Skeletal muscle satellite cell (primary cell): ENCODE measurements at regions not wholly inside any gene's neighbourhood (a gene's known extent, or its start where the extent isn't known, plus 50 kb on each side); places are given as distances from the start of the nearest gene placed in this dataset.

Source experiments
- H3K27me3 ChIP-seq: 2 replicates; pipeline ENCODE4 v1.7.0; 2013; ENCODE audit warnings: low read length; ENCODE audit not compliant: control insufficient read depth, insufficient read depth
- H3K36me3 ChIP-seq: 2 replicates; pipeline ENCODE4 v1.7.0; 2013; ENCODE audit warnings: mild to moderate bottlenecking, control low read depth, low read length; ENCODE audit not compliant: insufficient read depth
- H3K4me1 ChIP-seq: 2 replicates; pipeline ENCODE4 v1.7.0; 2013; ENCODE audit warnings: low read length; ENCODE audit not compliant: control insufficient read depth, insufficient read depth
- H3K4me2 ChIP-seq: 2 replicates; pipeline ENCODE4 v1.7.0; 2013; ENCODE audit warnings: mild to moderate bottlenecking, low read length
- H3K4me3 ChIP-seq: 2 replicates; pipeline ENCODE4 v1.7.0; 2013; ENCODE audit warnings: low read length
- H3K9ac ChIP-seq: 2 replicates; pipeline ENCODE4 v1.7.0; 2013; ENCODE audit warnings: mild to moderate bottlenecking, low read depth, low read length, moderate library complexity
- H3K9me3 ChIP-seq: replicated peaks from 2 replicates; pipeline ENCODE4 v1.7.0; 2013; ENCODE audit warnings: mild to moderate bottlenecking, control low read depth, low read length

DNA sequence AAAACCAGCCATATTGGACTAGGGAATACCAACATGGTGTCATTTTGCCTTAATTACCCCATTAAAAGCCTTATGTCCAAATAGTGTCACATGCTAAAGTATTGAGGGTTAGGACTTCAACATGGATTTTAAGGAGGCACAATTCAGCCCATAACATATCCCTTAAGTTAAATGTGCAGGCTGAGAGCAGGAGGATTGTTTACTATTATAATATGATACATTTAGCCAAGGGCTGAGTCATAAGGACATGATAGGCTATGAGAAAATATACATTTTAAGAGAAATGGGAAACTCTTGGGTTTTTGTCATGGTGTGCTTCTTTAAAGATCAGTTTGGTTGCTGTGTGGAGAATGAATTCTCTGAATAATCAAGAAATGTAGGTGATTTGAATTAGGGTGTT, 136.8 kb downstream of the RDH14 start:
- Histone ChIP-seq H3K4me3 (no peak overlapping the region), H3K36me3 (no peaks in the 10 kb centered on the region), H3K4me2 (no peak overlapping the region), H3K4me1 (no peaks in the 10 kb centered on the region), H3K9me3 (no peaks in the 10 kb centered on the region), H3K9ac (no peak overlapping the region), H3K27me3 (no peaks in the 10 kb centered on the region)

DNA sequence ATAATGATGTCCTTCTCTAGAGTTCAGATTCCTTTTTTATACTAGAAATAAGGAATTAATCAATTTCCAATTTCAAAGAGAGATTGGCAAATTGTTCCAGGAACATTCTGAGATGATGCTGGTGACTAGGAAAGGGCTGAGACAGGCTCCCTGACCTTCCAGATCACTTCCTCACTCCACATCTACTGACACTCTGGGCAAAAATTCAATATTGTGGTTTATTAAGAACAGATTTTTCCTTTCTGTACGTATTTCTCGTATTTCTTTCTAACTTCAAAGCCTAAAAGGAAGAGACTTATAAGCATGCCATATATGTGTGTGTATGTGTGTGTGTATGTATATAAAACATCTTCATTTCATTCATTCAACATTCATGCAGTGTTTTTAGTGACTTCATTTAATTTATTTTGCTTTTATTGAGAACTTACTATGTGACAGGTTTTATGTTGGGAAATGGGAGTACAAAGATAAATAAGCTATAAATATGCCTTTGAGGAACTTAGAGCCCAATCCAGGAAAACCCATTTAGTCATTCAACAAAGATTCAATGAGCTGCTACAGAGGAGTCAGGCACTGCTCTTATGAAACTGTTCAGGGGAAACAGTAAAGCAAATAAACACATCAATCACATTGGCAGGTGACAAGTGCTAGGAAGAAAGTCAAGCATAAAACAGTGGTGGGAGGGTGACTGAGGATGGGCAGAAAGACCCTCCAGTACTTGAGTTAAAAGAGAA, 137.9 kb downstream of the RDH14 start:
- Histone ChIP-seq H3K9me3 (no peaks in the 10 kb centered on the region), H3K4me2 (no peak overlapping the region), H3K9ac (no peak overlapping the region), H3K36me3 (no peaks in the 10 kb centered on the region), H3K4me1 (no peaks in the 10 kb centered on the region), H3K4me3 (no peak overlapping the region), H3K27me3 (no peaks in the 10 kb centered on the region)

DNA sequence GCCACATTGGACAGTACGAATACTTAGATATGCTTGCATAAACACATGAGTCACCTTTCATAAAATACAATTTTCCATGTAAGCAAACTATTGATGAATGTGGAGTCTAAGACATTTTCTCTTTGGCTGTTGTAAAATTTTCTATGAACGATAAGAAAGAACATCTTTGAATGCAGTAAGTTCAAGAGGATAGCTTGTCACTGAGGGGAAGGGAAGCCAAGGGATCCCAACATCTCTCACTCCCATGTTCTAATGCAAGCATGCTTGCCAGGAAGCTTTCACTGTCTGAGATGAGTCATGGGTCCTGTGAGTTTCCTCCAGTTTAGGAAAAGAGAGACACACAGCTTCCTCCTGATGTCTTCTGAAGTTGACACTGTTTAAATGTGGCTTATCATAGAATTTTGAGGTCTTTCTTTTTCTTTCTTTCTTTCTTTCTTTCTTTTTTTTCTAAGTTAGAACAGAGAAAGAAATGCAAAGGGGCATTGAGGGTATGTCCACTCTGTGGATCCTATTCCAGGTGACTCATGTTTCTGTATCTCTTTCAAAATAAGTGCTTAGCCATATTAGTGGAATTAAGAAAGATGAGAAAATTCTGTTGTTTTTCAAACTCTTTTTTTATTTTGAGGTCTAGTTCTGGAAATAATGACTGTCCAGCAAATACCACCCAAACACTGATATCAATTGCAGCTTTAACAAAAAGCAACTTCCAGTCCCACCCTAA, 146.6 kb downstream of the RDH14 start:
- H3K27me3 ChIP-seq = no peaks in the 10 kb centered on the region
- peak overlapping the region; percentile 73 for H3K4me2 ChIP-seq
- peak overlapping the region; percentile 26 for H3K9ac ChIP-seq
- H3K4me1 ChIP-seq = peaks cover 24% of the 10 kb centered on the region
- no peaks in the 10 kb centered on the region for H3K36me3 ChIP-seq
- no peaks in the 10 kb centered on the region for H3K9me3 ChIP-seq
- H3K4me3 ChIP-seq = peak overlapping the region; percentile 30

DNA sequence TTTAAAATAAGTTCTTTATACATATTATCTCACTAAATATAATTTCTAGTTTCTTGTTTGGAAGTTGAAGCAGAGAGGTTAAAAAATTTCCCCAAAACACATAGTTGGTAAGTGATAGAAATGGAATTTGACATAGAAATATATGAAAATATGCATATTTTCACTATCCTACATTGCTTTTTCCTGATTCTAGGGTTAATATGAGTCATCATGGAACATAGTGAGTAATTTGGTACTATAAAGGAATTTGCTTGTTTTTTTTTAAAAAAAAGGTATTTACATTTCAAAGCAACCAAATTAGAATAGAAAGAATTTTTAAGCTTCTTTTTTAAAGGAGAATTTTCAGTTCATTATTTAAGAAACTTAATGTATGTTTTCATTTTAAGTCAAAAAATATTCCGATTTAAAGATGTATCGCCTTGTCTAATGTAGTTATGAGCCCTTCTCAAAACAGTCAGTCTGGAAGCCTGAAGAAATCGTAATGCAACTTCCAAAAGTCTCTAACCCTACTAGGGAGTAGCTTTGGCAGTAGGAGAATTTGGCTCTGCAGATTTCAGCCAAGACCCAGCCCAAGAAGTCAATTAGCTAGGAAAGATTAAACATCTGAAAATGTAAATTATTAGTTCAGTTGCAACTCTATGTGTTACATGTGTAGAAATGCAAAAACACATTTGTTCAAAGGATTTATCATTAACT, 147.3 kb downstream of the RDH14 start:
- H3K9ac ChIP-seq = peak overlapping the region; percentile 26

DNA sequence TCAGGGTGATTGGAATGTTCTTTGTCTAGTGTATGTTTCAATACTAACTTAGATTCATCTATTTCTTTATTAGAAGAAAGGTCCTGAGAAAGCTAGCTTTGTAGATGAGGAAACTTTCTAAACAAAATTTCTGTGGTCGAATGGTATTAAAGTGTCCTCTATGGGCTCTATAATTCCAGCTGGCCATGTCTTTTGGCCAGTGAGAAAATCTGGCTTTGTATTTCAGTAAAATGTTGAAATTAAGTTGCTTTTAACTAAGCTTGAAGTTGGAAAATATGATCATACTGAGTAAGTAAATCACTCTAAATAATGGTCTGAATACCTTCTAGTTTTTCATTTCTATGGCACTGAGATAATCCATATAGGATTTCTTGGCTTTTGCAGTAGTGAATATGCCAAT, 148.8 kb downstream of the RDH14 start:
- H3K4me1 ChIP-seq = peaks cover 24% of the 10 kb centered on the region
- H3K27me3 ChIP-seq = no peaks in the 10 kb centered on the region
- no peaks in the 10 kb centered on the region for H3K36me3 ChIP-seq
- no peak overlapping the region for H3K9ac ChIP-seq
- H3K9me3 ChIP-seq = no peaks in the 10 kb centered on the region
- no peak overlapping the region for H3K4me2 ChIP-seq
- no peak overlapping the region for H3K4me3 ChIP-seq

More for the DNA sequence above, 147.3 kb downstream of the RDH14 start:
- Histone ChIP-seq H3K9me3 (no peaks in the 10 kb centered on the region), H3K36me3 (no peaks in the 10 kb centered on the region), H3K27me3 (no peaks in the 10 kb centered on the region), H3K4me1 (peaks cover 24% of the 10 kb centered on the region), H3K4me2 (peak overlapping the region; percentile 73), H3K4me3 (peak overlapping the region; percentile 30)

DNA sequence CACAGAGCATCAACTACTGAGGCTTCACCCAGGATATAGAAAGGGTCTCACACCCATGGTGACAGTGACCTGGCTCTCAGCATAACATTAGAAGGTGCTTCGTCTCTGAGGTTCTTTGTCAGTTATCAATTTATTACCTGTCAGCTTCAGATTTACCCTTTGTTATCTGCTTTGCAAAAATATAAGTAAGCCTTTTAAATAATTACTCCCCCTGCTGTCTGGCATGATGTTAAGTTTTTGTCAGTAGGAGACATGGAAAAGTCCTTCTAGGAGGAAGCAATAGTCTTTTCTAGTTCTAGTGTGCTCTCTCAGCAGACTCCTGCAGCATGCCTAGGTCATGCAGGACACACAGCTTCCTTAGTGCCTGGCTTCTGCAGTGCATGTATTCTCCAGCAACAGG, 149.9 kb downstream of the RDH14 start:
- Histone ChIP-seq H3K9me3 (no peaks in the 10 kb centered on the region), H3K4me1 (peaks cover 24% of the 10 kb centered on the region), H3K4me3 (no peak overlapping the region), H3K4me2 (no peak overlapping the region), H3K36me3 (no peaks in the 10 kb centered on the region), H3K27me3 (no peaks in the 10 kb centered on the region), H3K9ac (no peak overlapping the region)

DNA sequence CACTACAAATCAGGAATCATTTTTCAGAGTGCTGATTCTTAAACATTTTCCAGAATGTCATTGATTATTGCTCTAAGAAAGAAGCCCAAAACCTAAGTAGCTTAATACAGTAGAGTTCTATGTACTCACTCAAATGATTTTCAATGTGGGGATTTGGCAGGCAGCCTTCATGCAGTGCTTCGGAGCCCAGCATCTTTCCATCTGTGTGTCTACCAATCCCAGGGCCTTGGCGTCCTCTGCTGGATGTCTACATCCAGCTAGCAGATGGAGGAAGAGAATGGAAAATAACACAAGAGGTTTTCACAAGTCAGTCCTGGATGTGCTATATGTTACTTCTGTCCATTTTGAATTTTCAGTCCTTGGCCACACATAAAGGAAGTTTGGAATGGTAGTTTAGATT, 151.8 kb downstream of the RDH14 start:
- no peaks in the 10 kb centered on the region for H3K9me3 ChIP-seq
- H3K36me3 ChIP-seq = no peaks in the 10 kb centered on the region
- no peak overlapping the region for H3K9ac ChIP-seq
- no peak overlapping the region for H3K4me3 ChIP-seq
- peaks cover 13% of the 10 kb centered on the region for H3K4me1 ChIP-seq
- no peaks in the 10 kb centered on the region for H3K27me3 ChIP-seq
- H3K4me2 ChIP-seq = no peak overlapping the region

DNA sequence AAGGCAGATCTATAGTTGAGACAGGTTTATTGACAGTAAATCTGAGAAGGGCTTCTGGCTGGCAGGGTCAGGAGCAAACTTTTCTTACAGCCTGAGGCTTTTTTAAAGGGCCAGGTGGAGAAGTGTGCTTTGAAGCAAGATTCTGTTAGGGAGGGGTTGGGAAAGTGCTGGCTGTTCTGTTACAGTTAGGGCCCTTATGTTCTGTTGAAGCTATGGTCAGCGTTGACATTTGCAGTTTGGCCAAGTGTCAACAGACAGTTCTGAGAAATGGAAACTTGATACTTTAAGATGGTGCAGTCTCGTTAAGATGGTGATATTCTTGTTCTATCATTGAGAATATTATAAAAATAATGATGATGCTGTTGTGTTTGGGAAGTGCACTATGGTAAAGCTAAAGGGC, 154.2 kb downstream of the RDH14 start:
- Histone ChIP-seq H3K4me3 (no peak overlapping the region), H3K9me3 (no peaks in the 10 kb centered on the region), H3K27me3 (no peaks in the 10 kb centered on the region), H3K36me3 (no peaks in the 10 kb centered on the region), H3K4me1 (no peaks in the 10 kb centered on the region), H3K4me2 (no peak overlapping the region), H3K9ac (no peak overlapping the region)

DNA sequence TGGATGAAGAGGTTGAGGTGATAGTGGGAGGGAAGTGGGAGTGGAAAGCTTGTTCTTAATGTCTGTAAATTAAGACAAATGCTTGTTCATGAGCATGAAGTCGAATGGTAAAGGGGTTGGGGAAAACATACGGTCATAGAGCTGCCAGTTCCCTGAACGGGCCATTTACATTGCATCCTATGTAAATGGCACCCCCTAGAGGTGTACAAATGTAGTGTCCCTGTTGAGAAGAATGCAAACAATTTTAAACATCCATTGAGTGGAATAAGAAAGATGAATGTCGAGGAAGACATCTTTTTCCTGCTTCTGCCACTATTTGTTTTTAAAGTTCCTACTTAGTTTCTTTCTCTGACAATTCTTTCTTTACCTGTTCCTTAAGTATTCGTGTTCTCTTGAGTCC, 155.7 kb downstream of the RDH14 start:
- Histone ChIP-seq H3K27me3 (no peaks in the 10 kb centered on the region), H3K4me3 (no peak overlapping the region), H3K36me3 (no peaks in the 10 kb centered on the region), H3K9ac (no peak overlapping the region), H3K9me3 (no peaks in the 10 kb centered on the region), H3K4me1 (no peaks in the 10 kb centered on the region), H3K4me2 (no peak overlapping the region)

DNA sequence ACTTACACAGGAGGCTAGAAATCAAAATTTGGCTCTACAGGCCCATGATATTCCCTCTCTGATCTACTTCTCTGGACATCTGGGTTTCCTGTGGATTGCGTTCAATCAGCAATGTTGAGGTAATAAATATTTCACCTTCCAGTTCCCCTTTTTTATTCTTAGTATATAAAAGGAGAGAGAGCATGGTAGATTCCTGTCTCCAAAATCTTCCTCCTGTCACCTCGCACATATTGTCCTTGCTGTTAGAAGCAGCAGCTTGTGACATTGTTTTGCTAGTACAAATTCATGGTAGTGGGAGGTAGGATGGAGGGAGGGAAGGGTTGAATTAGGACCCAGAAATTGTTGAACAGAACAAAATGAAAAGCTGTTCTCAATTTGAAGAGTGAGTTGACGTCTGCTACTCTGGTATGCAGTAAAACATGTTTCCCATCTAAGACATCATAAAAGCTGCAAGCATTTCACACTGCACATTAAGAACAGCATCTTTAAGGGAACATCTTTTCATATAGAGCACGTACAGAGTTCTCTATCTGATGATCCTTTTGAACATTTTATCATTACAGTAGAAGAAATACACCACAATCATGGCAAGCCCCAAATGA, 156.4 kb downstream of the RDH14 start:
- no peak overlapping the region for H3K9ac ChIP-seq
- H3K27me3 ChIP-seq = no peaks in the 10 kb centered on the region
- no peak overlapping the region for H3K4me2 ChIP-seq
- no peak overlapping the region for H3K4me3 ChIP-seq
- no peaks in the 10 kb centered on the region for H3K36me3 ChIP-seq
- H3K4me1 ChIP-seq = no peaks in the 10 kb centered on the region
- no peaks in the 10 kb centered on the region for H3K9me3 ChIP-seq

DNA sequence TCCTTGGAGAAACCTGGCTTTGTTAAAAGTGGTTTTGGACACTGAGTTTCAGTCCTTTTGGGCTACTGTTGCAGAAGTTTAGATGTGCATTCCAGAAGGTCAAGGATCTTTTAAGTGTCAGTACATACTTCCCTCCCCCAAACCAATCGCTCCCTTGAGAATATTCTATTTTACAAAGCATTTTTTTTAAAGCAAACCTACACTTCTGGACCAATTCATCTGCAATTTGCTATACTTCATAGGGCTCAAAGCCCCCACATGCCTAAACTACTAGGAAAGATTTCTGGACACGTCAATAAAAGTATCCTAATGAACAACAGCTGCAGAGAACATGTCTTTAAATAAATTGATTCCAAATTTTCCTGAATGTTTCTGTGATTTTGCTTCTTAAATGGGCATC, 157.6 kb downstream of the RDH14 start:
- Histone ChIP-seq H3K9ac (no peak overlapping the region), H3K36me3 (no peaks in the 10 kb centered on the region), H3K9me3 (no peaks in the 10 kb centered on the region), H3K4me3 (no peak overlapping the region), H3K4me2 (no peak overlapping the region), H3K4me1 (no peaks in the 10 kb centered on the region), H3K27me3 (no peaks in the 10 kb centered on the region)
